GM18498 (cell line): ENCODE measurements at regions not wholly inside any gene's neighbourhood (a gene's known extent, or its start where the extent isn't known, plus 50 kb on each side); places are given as distances from the start of the nearest gene placed in this dataset.
A peak's percentile ranks its signal among the peaks of the same experiment; 100 is the strongest.

Experiments
- ATAC-seq: cut with Tn5 transposase; IDR thresholded peaks from one replicate; pipeline ENCODE4 v1.9.1; 2021; ENCODE audit warnings: mild to moderate bottlenecking, moderate library complexity; ENCODE audit not compliant: unreplicated experiment

- ATAC-seq: peak; percentile 94
Observed at GRCh38 chr15:31472636-31473384, 146.2 kb downstream of the KLF13 start.

GRCh38 chr15:31473385-31474058 is 146.9 kb downstream of the KLF13 start:
- ATAC-seq: no peak

GRCh38 chr15:31474059-31474868 is 147.6 kb downstream of the KLF13 start:
- no peak for ATAC-seq

- ATAC-seq: no peak
Observed at GRCh38 chr15:31476236-31476810, 149.7 kb downstream of the KLF13 start.

- no peak for ATAC-seq
Observed at GRCh38 chr15:31476866-31477265, 150.2 kb downstream of the KLF13 start.

- ATAC-seq: no peak
Observed at GRCh38 chr15:31477301-31477700, 150.7 kb downstream of the KLF13 start.

GRCh38 chr15:31477851-31478701 is 151.4 kb downstream of the KLF13 start:
- ATAC-seq: no peak

GRCh38 chr15:31478702-31479221 is 152.1 kb downstream of the KLF13 start:
- ATAC-seq: no peak

- no peak for ATAC-seq
Observed at GRCh38 chr15:31480356-31481025, 153.9 kb downstream of the KLF13 start.

- no peak for ATAC-seq
Observed at GRCh38 chr15:31481142-31481541, 154.5 kb downstream of the KLF13 start.

GRCh38 chr15:31482122-31482922 is 155.7 kb downstream of the KLF13 start:
- no peak for ATAC-seq

GRCh38 chr15:31483053-31483985 is 156.7 kb downstream of the KLF13 start:
- peak; percentile 48 for ATAC-seq

- no peak for ATAC-seq
Observed at GRCh38 chr15:31483986-31484951, 157.6 kb downstream of the KLF13 start.

GRCh38 chr15:31484986-31485385 is 158.4 kb downstream of the KLF13 start:
- ATAC-seq: no peak

GRCh38 chr15:31485431-31485830 is 158.8 kb downstream of the KLF13 start:
- ATAC-seq: no peak

- no peak for ATAC-seq
Observed at GRCh38 chr15:31485911-31486461, 159.4 kb downstream of the KLF13 start.
